Natural killer cell (primary cell): ENCODE measurements at regions not wholly inside any gene's neighbourhood (a gene's known extent, or its start where the extent isn't known, plus 50 kb on each side); places are given as distances from the start of the nearest gene placed in this dataset.
"Not testable (repeated sequence)": the region's sequence is repeated elsewhere in the genome, so short reads cannot be mapped to it uniquely, and the experiment has no call there.

Experiments used
- ATAC-seq, 3 donors: fragments of 150-1000 bp in 2 of 3; fragments of 200-7000 bp in 1 of 3; cut with Tn5 transposase; 1 replicate in 1 of 3; 2 replicates in 2 of 3; pipeline ENCODE4 v1.10.0; 2021; ENCODE audit warnings: mild to moderate bottlenecking in 2 of 3, moderate library complexity in 2 of 3
- DNase-seq, 2 donors: peaks; one replicate each; pipeline versions ENCODE4 v3.0.0 to v3.0.0-alpha.2; 2013 to 2021; ENCODE audit warnings: mixed read lengths in 1 of 2
- H3K27ac ChIP-seq: one replicate; pipeline ENCODE4 v1.5.1; 2013; ENCODE audit warnings: mild to moderate bottlenecking, low read length
- H3K27me3 ChIP-seq: one replicate; pipeline ENCODE4 v1.6.1; 2013; ENCODE audit warnings: low read length; ENCODE audit not compliant: control insufficient read depth, insufficient read depth
- H3K36me3 ChIP-seq: one replicate; pipeline ENCODE4 v1.6.1; 2013; ENCODE audit warnings: low read length; ENCODE audit not compliant: control insufficient read depth, insufficient read depth
- H3K4me1 ChIP-seq: one replicate; pipeline ENCODE4 v1.6.1; 2013; ENCODE audit warnings: low read length; ENCODE audit not compliant: control insufficient read depth, insufficient read depth
- H3K4me3 ChIP-seq: one replicate; pipeline ENCODE4 v1.5.1; 2013; ENCODE audit warnings: low read length
- H3K9me3 ChIP-seq: one replicate; pipeline ENCODE4 v1.6.1; 2013; ENCODE audit warnings: low read length; ENCODE audit not compliant: control insufficient read depth, insufficient read depth
- H3K27ac Mint-ChIP-seq, 2 donors: one replicate each; pipeline ENCODE4 v1.8.0; 2022; ENCODE audit warnings: mild to moderate bottlenecking in 2 of 2, mixed read lengths in 2 of 2, moderate library complexity in 1 of 2
- H3K27me3 Mint-ChIP-seq, 2 donors: one replicate each; pipeline ENCODE4 v1.8.0; 2022; ENCODE audit warnings: low read depth in 2 of 2, mixed read lengths in 2 of 2
- H3K36me3 Mint-ChIP-seq: one replicate; pipeline ENCODE4 v1.8.0; 2022; ENCODE audit warnings: mixed read lengths
- H3K4me1 Mint-ChIP-seq, 2 donors: one replicate each; pipeline ENCODE4 v1.8.0; 2022; ENCODE audit warnings: mixed read lengths in 2 of 2
- H3K4me3 Mint-ChIP-seq: one replicate; pipeline ENCODE4 v1.8.0; 2022; ENCODE audit warnings: mild to moderate bottlenecking, moderate library complexity, mixed read lengths
- H3K9me3 Mint-ChIP-seq, 2 donors: one replicate each; pipeline ENCODE4 v1.8.0; 2022; ENCODE audit warnings: mixed read lengths in 2 of 2
- whole genome bisulfite sequencing: methylation state at CpG from one replicate; pipeline ENCODE4 v1.1.7; 2013; ENCODE audit warnings: missing lambda C conversion rate; ENCODE audit not compliant: insufficient coverage; 5-methylcytosine and 5-hydroxymethylcytosine counted together
- intact Hi-C: fragments of 100-400 bp; cut with micrococcal nuclease; formaldehyde crosslinking; loops from one replicate; pipeline ENCODE4 v1.14.2; 2022
- TF ChIP-seq, protein P1 (sequence below): fragments of 200-600 bp; IDR thresholded peaks from one replicate; pipeline ENCODE4 v1.8.0; 2022; ENCODE audit warnings: antibody characterized with exemption

DNA sequence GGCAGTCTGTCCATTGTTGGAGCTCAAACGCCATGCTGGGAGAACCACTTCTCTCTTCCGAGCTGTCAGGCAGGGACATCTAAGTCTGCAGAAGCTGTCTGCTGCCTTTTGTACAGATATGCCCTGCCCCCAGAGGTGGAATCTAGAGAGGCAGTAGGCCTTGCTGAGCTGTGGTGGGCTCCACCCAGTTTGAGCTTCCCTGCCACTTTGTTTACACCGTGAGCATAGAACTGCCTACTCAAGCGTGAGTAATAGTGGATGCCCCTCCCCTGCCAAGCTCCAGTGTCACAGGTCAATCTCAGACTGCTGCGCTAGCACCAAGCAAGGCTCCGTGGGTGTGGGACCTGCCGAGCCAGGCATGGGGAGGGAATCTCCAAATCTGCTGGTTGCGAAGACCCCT lies 145.7 kb downstream of the VSIG4 start:
- H3K27ac Mint-ChIP-seq: peak overlapping the region in 1 of 2 donors; percentile 72
- DNase-seq: peak in 1 of 2 donors; percentile 42
- intact Hi-C loops: loop anchor here (10.0 kb wide), 1 partner anchor 91 kb away; no protein-coding TSS in a partner anchor
- H3K4me1 ChIP-seq: peaks cover 12% of the 10 kb centered on the region
- no peaks in the 10 kb centered on the region for H3K9me3 Mint-ChIP-seq
- H3K9me3 ChIP-seq: no peaks in the 10 kb centered on the region
- 64% methylated on average over 8 of the region's 8 CpGs for WGBS
- peaks cover 34 to 36% of the 10 kb centered on the region in 2 donors for H3K4me1 Mint-ChIP-seq
- no peaks in the 10 kb centered on the region for H3K27me3 ChIP-seq
- no peaks in the 10 kb centered on the region for H3K36me3 ChIP-seq
- peaks cover 0 to 16% of the 10 kb centered on the region in 2 donors for H3K27me3 Mint-ChIP-seq
- TF ChIP-seq, protein P1, sequence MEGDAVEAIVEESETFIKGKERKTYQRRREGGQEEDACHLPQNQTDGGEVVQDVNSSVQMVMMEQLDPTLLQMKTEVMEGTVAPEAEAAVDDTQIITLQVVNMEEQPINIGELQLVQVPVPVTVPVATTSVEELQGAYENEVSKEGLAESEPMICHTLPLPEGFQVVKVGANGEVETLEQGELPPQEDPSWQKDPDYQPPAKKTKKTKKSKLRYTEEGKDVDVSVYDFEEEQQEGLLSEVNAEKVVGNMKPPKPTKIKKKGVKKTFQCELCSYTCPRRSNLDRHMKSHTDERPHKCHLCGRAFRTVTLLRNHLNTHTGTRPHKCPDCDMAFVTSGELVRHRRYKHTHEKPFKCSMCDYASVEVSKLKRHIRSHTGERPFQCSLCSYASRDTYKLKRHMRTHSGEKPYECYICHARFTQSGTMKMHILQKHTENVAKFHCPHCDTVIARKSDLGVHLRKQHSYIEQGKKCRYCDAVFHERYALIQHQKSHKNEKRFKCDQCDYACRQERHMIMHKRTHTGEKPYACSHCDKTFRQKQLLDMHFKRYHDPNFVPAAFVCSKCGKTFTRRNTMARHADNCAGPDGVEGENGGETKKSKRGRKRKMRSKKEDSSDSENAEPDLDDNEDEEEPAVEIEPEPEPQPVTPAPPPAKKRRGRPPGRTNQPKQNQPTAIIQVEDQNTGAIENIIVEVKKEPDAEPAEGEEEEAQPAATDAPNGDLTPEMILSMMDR: no peak
- H3K4me3 Mint-ChIP-seq: no peak overlapping the region
- H3K27ac ChIP-seq: no peak overlapping the region
- ATAC-seq: peak in 2 of 3 donors; percentile 52 to 81
- no peaks in the 10 kb centered on the region for H3K36me3 Mint-ChIP-seq
- no peak overlapping the region for H3K4me3 ChIP-seq

DNA sequence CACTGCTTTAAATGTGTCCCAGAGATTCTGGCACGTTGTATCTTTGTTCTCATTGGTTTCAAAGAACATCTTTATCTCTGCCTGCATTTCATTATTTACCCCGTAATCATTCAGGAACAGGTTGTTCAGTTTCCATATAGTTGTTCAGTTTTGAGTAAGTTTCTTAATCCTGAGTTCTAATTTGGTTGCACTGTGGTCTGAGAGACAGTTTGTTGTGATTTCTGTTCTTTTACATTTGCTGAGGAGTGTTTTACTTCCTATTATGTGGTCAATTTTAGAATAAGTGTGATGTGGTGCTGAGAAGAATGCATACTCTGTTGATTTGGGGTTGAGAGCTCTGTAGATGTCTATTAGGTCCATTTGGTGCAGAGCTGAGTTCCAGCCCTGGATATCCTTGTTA lies 148.1 kb downstream of the VSIG4 start:
- Mint-ChIP-seq H3K4me1 (peaks cover 34 to 36% of the 10 kb centered on the region in 2 donors), H3K27ac (peak overlapping the region; percentile 42 to 48), H3K4me3 (peak overlapping the region; percentile 68)
- not testable (repeated sequence) for H3K9me3 ChIP-seq, H3K27me3 ChIP-seq, ATAC-seq, H3K9me3 Mint-ChIP-seq, H3K27me3 Mint-ChIP-seq, DNase-seq, H3K4me3 ChIP-seq, H3K36me3 Mint-ChIP-seq, H3K27ac ChIP-seq, H3K36me3 ChIP-seq
- intact Hi-C loops: loop anchor here (10.0 kb wide), 1 partner anchor 93 kb away; no protein-coding TSS in a partner anchor
- H3K4me1 ChIP-seq: peaks cover 12% of the 10 kb centered on the region
- WGBS: no CpG with 5 or more reads among the region's 2 CpGs

DNA sequence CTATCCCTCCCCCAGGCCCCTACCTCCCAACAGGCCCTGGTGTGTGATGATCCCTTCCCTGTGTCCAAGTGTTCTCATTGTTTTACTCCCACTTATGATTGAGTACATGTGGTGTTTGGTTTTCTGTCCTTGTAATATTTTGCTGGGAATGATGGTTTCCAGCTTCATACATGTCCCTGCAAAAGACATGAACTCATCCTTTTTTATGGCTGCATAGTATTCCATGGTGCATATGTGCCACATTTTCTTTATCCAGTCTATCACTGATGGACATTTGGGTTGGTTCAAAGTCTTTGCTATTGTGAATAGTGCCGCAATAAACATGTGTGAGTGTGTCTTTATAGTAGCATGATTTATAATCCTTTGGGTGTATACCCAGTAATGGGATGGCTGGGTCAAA lies 151.7 kb downstream of the VSIG4 start:
- intact Hi-C loops, H3K4me1 ChIP-seq, H3K27me3 ChIP-seq, H3K9me3 ChIP-seq, H3K27ac ChIP-seq, H3K9me3 Mint-ChIP-seq, H3K36me3 Mint-ChIP-seq, ATAC-seq, DNase-seq, H3K36me3 ChIP-seq, H3K4me3 Mint-ChIP-seq, H3K27ac Mint-ChIP-seq, H3K27me3 Mint-ChIP-seq, H3K4me3 ChIP-seq: not testable (repeated sequence)
- H3K4me1 Mint-ChIP-seq: peaks cover 28 to 29% of the 10 kb centered on the region in 2 donors
- 100% methylated on average over 1 of the region's 1 CpG for WGBS

DNA sequence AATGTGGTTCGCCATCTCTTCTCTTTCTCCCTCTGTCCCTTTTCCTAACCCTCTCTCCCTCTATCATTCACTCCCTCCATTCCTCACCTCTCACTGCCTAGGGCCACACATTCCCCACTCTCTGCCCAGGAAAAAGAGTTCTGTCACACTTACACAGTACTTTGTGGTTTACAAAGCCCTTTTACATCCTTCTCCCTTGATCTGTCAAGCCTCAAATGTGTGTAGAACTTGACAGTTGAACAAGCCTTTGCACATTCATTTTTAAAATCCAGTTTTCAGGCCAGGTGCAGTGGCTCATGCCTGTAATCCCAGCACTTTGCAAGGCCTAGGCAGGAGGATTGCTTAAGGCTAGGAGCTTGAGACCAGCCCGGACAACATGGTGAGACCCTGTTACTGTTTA lies 156.3 kb downstream of the VSIG4 start:
- H3K27ac Mint-ChIP-seq: peak overlapping the region in 1 of 2 donors; percentile 31

More for the DNA sequence above, 156.3 kb downstream of the VSIG4 start:
- Mint-ChIP-seq H3K9me3 (no peaks in the 10 kb centered on the region), H3K36me3 (no peaks in the 10 kb centered on the region), H3K27me3 (peaks cover 0 to 43% of the 10 kb centered on the region in 2 donors), H3K4me3 (no peak overlapping the region), H3K4me1 (peaks cover 12 to 13% of the 10 kb centered on the region in 2 donors)
- TF ChIP-seq, protein P1: no peak
- Histone ChIP-seq H3K4me3 (no peak overlapping the region), H3K4me1 (peaks cover 5% of the 10 kb centered on the region), H3K36me3 (no peaks in the 10 kb centered on the region), H3K27me3 (no peaks in the 10 kb centered on the region), H3K9me3 (no peaks in the 10 kb centered on the region), H3K27ac (no peak overlapping the region)
- 91% methylated on average over 2 of the region's 2 CpGs for WGBS
- intact Hi-C loops: no loop called here
- ATAC-seq (no peak), DNase-seq (no peak)
